Endothelial cell of umbilical vein (primary cell): ENCODE measurements at regions not wholly inside any gene's neighbourhood (a gene's known extent, or its start where the extent isn't known, plus 50 kb on each side); places are given as distances from the start of the nearest gene placed in this dataset.

Source experiments
- BruUV-seq: library from RNA; stranded (reverse); fragments of 400-500 nt; replicated peaks from 2 replicates; lab custom pipeline; 2021; lab: Mats Ljungman, UMichigan
- CTCF ChIA-PET: fragments of 300-600, 350-600 bp; sonication (Branson Sonifier 250); formaldehyde crosslinking; loops from one replicate; lab custom pipeline; 2021; ENCODE audit warnings: antibody characterized with exemption, inconsistent platforms; lab: Charles Lee
- POLR2A ChIA-PET: fragments of 300-600, 350-600 bp; sonication (Branson Sonifier 250); formaldehyde crosslinking; loops from one replicate; lab custom pipeline; 2021; ENCODE audit warnings: antibody characterized with exemption, inconsistent platforms; lab: Charles Lee
- DNase-seq: peaks from one replicate; pipeline ENCODE4 v3.0.0-alpha.2; 2011; ENCODE audit warnings: low read depth, low spot score
- FAIRE-seq: peaks from 2 replicates; lab custom pipeline; 2011; peaks lifted over from hg19 to GRCh38; lab: Jason Lieb, UNC
- H2AFZ ChIP-seq: 2 replicates; pipeline ENCODE4 v1.6.0; 2012; ENCODE audit warnings: low read depth, low read length, control low read depth, inconsistent platforms
- H3K27ac ChIP-seq: 2 replicates; pipeline ENCODE4 v1.5.1; 2011; ENCODE audit warnings: low read depth, mild to moderate bottlenecking, control low read depth, low read length, moderate library complexity; ENCODE audit not compliant: insufficient read depth
- H3K27me3 ChIP-seq, 2 experiments: 2 replicates each; pipeline versions ENCODE4 v1.6.0 to v1.6.1; 2011; ENCODE audit warnings: low read length in 2 of 2, mixed read lengths in 1 of 2; ENCODE audit not compliant: control insufficient read depth in 2 of 2, insufficient read depth in 2 of 2
- H3K36me3 ChIP-seq, 2 experiments: 2 replicates in 1 of 2; 3 replicates in 1 of 2; pipeline ENCODE4 v1.5.1; 2011; ENCODE audit warnings: low read length in 2 of 2, mild to moderate bottlenecking in 1 of 2, moderate library complexity in 1 of 2; ENCODE audit not compliant: control insufficient read depth in 2 of 2, insufficient read depth in 2 of 2; ENCODE audit errors: extremely low read depth in 1 of 2
- H3K4me1 ChIP-seq: 3 replicates; pipeline ENCODE4 v1.5.1; 2011; ENCODE audit warnings: mild to moderate bottlenecking, low read length; ENCODE audit not compliant: control insufficient read depth, insufficient read depth; ENCODE audit errors: extremely low read depth
- H3K4me2 ChIP-seq: 2 replicates; pipeline ENCODE4 v1.6.1; 2011; ENCODE audit warnings: low read length, control low read depth, mixed read lengths; ENCODE audit not compliant: insufficient read depth
- H3K4me3 ChIP-seq, 3 experiments: fragments of 200-600 bp in 1 of 3; sonication (generic), shearing (Covaris generic) in 1 of 3; replicated peaks in 1 of 3; 2 replicates each; pipeline ENCODE4 v1.5.1; 2011 to 2016; ENCODE audit warnings: control low read depth in 3 of 3, low read length in 3 of 3, mild to moderate bottlenecking in 2 of 3, inconsistent platforms in 1 of 3, low read depth in 1 of 3, moderate library complexity in 1 of 3; ENCODE audit not compliant: insufficient read depth in 1 of 3
- H3K79me2 ChIP-seq: 2 replicates; pipeline ENCODE4 v1.6.0; 2012; ENCODE audit warnings: low read length, inconsistent platforms; ENCODE audit not compliant: control insufficient read depth, insufficient read depth
- H3K9ac ChIP-seq: replicated peaks from 2 replicates; pipeline ENCODE3; 2011; ENCODE audit warnings: low read length, control low read depth; ENCODE audit not compliant: insufficient read depth; ENCODE audit errors: extremely low read depth
- H3K9me1 ChIP-seq: replicated peaks from 3 replicates; pipeline ENCODE4 v1.6.0; 2011; ENCODE audit warnings: mild to moderate bottlenecking, low read length; ENCODE audit not compliant: control insufficient read depth, insufficient read depth; ENCODE audit errors: extremely low read depth
- H3K9me3 ChIP-seq: replicated peaks from 2 replicates; pipeline ENCODE4 v1.5.1; 2012; ENCODE audit warnings: low read length, inconsistent platforms; ENCODE audit not compliant: control insufficient read depth, insufficient read depth
- H4K20me1 ChIP-seq: replicated peaks from 2 replicates; pipeline ENCODE3; 2011; ENCODE audit warnings: mild to moderate bottlenecking, low read length; ENCODE audit not compliant: control insufficient read depth, insufficient read depth; ENCODE audit errors: extremely low read depth
- EZH2 ChIP-seq: IDR thresholded peaks from 2 replicates; pipeline ENCODE4 v1.6.1; 2012; ENCODE audit warnings: borderline replicate concordance, low read depth, mild to moderate bottlenecking, moderate library complexity, low read length, inconsistent platforms; ENCODE audit not compliant: severe bottlenecking
- FOS ChIP-seq: IDR thresholded peaks from 2 replicates; pipeline ENCODE4 v1.6.1; 2011; ENCODE audit warnings: mild to moderate bottlenecking, low read length, moderate library complexity, borderline replicate concordance; ENCODE audit not compliant: insufficient read depth
- GATA2 ChIP-seq: IDR thresholded peaks from 2 replicates; pipeline ENCODE4 v1.7.0; 2011; ENCODE audit warnings: low read depth, mild to moderate bottlenecking, moderate library complexity, mixed read lengths, low read length; ENCODE audit not compliant: insufficient read length, insufficient read depth
- JUN ChIP-seq: IDR thresholded peaks from 2 replicates; pipeline ENCODE4 v1.6.1; 2011; ENCODE audit warnings: borderline replicate concordance, low read depth; ENCODE audit not compliant: insufficient read length, insufficient read depth
- MYC ChIP-seq: IDR thresholded peaks from one replicate; pipeline ENCODE4 v1.6.1; 2011; ENCODE audit warnings: mild to moderate bottlenecking, low read depth, low read length
- POLR2A ChIP-seq: IDR thresholded peaks from 2 replicates; pipeline ENCODE4 v1.6.1; 2012; ENCODE audit warnings: low read depth, mild to moderate bottlenecking, control low read depth, low read length
- POLR2AphosphoS5 ChIP-seq: IDR thresholded peaks from 2 replicates; pipeline ENCODE4 v1.6.1; 2012; ENCODE audit warnings: low read depth, mild to moderate bottlenecking, control low read depth, low read length, moderate library complexity; ENCODE audit not compliant: insufficient read depth
- dilution Hi-C: fragments of 300-500 bp; cut with MboI; formaldehyde crosslinking; loops from one replicate; pipeline ENCODE4 v1.15.0; 2019; ENCODE audit warnings: low sequenced_read_pairs; ENCODE audit not compliant: extremely low pct_ligation_motif_present
- intact Hi-C: fragments of 100-400 bp; cut with micrococcal nuclease; formaldehyde crosslinking; loops from one replicate; pipeline ENCODE4 v1.10.0; 2022
- TF ChIP-seq, protein P1 (sequence below): IDR thresholded peaks from 2 replicates; pipeline ENCODE4 v1.6.1; 2011; ENCODE audit not compliant: insufficient read depth, insufficient read length
- TF ChIP-seq, protein P2 (sequence below), 2 donors: IDR thresholded peaks; 1 replicate in 1 of 2; 2 replicates in 1 of 2; pipeline ENCODE4 v1.5.1; 2011; ENCODE audit warnings: low read length in 2 of 2, mild to moderate bottlenecking in 2 of 2, moderate library complexity in 2 of 2, control low read depth in 1 of 2, inconsistent platforms in 1 of 2, low read depth in 1 of 2; ENCODE audit not compliant: insufficient read depth in 1 of 2; ENCODE audit errors: extremely low read depth in 1 of 2

DNA sequence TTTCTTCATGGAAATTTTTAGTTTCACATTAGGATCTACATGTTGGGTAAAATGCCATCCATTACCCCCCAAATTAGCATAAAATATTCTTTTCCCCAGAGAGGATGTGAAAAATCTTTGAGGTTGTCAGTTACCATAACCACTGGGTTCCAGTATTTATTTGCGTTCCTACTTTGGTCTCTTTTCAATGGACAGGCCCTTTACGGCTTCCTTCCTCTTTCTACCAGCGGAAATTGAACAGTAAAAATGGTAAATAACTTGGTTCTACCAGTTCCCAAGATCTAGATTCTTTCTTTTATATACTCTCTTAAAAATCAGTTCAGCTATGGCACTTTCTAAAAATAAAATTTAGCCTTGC lies 169.2 kb upstream of the APCDD1 start:
- Histone ChIP-seq H3K27me3 (no peaks in the 10 kb centered on the region), H3K4me1 (peaks cover 12% of the 10 kb centered on the region), H3K9me3 (peaks cover 2% of the 10 kb centered on the region), H3K9me1 (no peaks in the 10 kb centered on the region), H3K79me2 (no peaks in the 10 kb centered on the region), H4K20me1 (no peaks in the 10 kb centered on the region), H3K4me3 (no peak overlapping the region), H3K27ac (no peak overlapping the region), H3K36me3 (no peaks in the 10 kb centered on the region), H3K9ac (no peak overlapping the region), H2AFZ (peak overlapping the region; percentile 36), H3K4me2 (no peak overlapping the region)
- peak; percentile 69 for DNase-seq
- no TSS peak for BruUV-seq
- intact Hi-C loops, result no loop called here
- dilution Hi-C loops, result no loop called here
- CTCF ChIA-PET, result no interaction called here
- TF ChIP-seq EZH2 (no peak), POLR2A (no peak), FOS (no peak), GATA2 (no peak), JUN (no peak), POLR2AphosphoS5 (no peak), MYC (no peak)
- TF ChIP-seq, protein P1, sequence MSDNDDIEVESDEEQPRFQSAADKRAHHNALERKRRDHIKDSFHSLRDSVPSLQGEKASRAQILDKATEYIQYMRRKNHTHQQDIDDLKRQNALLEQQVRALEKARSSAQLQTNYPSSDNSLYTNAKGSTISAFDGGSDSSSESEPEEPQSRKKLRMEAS, result no peak
- TF ChIP-seq, protein P2, sequence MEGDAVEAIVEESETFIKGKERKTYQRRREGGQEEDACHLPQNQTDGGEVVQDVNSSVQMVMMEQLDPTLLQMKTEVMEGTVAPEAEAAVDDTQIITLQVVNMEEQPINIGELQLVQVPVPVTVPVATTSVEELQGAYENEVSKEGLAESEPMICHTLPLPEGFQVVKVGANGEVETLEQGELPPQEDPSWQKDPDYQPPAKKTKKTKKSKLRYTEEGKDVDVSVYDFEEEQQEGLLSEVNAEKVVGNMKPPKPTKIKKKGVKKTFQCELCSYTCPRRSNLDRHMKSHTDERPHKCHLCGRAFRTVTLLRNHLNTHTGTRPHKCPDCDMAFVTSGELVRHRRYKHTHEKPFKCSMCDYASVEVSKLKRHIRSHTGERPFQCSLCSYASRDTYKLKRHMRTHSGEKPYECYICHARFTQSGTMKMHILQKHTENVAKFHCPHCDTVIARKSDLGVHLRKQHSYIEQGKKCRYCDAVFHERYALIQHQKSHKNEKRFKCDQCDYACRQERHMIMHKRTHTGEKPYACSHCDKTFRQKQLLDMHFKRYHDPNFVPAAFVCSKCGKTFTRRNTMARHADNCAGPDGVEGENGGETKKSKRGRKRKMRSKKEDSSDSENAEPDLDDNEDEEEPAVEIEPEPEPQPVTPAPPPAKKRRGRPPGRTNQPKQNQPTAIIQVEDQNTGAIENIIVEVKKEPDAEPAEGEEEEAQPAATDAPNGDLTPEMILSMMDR (IDR thresholded peaks at IDR 0.05; ENCODE audit: extremely low read depth in 1 of 2, insufficient read depth in 1 of 2, low read depth in 1 of 2, low read length in 2 of 2), result no peak
- FAIRE-seq, result no peak
- POLR2A ChIA-PET, result no interaction called here
